ENCODE measurements at regions not wholly inside any gene's neighbourhood (a gene's known extent, or its start where the extent isn't known, plus 50 kb on each side); places are given as distances from the start of the nearest gene placed in this dataset.

GRCh38 chr20:57824909-57825308 is 115.1 kb upstream of the PMEPA1 start:
- Histone ChIP-seq H2AK9ac (replicated peaks; ENCODE audit: low read depth, low read length, poor library complexity) (no peak overlapping the region), H2BK15ac (ENCODE audit: low read depth, low read length) (no peak overlapping the region), H4K91ac (ENCODE audit: insufficient read depth, low read depth, low read length) (no peak overlapping the region), H3K14ac (replicated peaks; ENCODE audit: low read depth, low read length) (no peak overlapping the region), H3K27ac (ENCODE audit: insufficient read depth, low read length) (no peak overlapping the region), H2AFZ (replicated peaks; ENCODE audit: low read length, poor library complexity) (no peak overlapping the region), H3K9ac (ENCODE audit: low read depth, low read length) (no peak overlapping the region), H3K4me2 (ENCODE audit: low read depth, low read length) (no peak overlapping the region), H2BK20ac (ENCODE audit: low read depth, low read length) (no peak overlapping the region), H3K4ac (ENCODE audit: low read depth, low read length) (no peak overlapping the region), H2BK5ac (ENCODE audit: low read depth, low read length, poor library complexity, severe bottlenecking) (no peak overlapping the region), H4K5ac (ENCODE audit: low read depth, low read length) (no peak overlapping the region), H3K9me1 (ENCODE audit: insufficient read depth, low read length) (no peaks in the 10 kb centered on the region; the same call in 1 of the 2 replicates), H3K36me3 (ENCODE audit: control insufficient read depth, insufficient read depth, low read length) (no peaks in the 10 kb centered on the region), H4K20me1 (ENCODE audit: insufficient read depth, low read length) (no peaks in the 10 kb centered on the region), H3K4me3 (ENCODE audit: insufficient read depth, low read depth, low read length) (no peak overlapping the region), H3K23ac (ENCODE audit: low read depth, low read length) (no peak overlapping the region), H2BK120ac (ENCODE audit: low read depth, low read length) (no peak overlapping the region), H3K4me1 (ENCODE audit: control insufficient read depth, insufficient read depth, low read length) (no peaks in the 10 kb centered on the region), H3K9me3 (ENCODE audit: control insufficient read depth, insufficient read depth, low read length) (no peaks in the 10 kb centered on the region), H3K18ac (ENCODE audit: low read depth, low read length) (no peak overlapping the region), H4K8ac (ENCODE audit: low read depth in 2 of 2, low read length in 2 of 2) (no peak overlapping the region), H3K79me1 (ENCODE audit: low read depth in 1 of 2, low read length in 2 of 2) (no peaks in the 10 kb centered on the region), H2AK5ac (ENCODE audit: low read depth, low read length) (no peak overlapping the region), H3K56ac (ENCODE audit: extremely low read depth, insufficient read depth, low read length) (no peak overlapping the region), H3K27me3 (ENCODE audit: control insufficient read depth, insufficient read depth, low read length) (peaks cover 7% of the 10 kb centered on the region; the same call in 1 of the 2 replicates)
- WGBS, 2 experiments (ENCODE audit: extremely low coverage in 2 of 2, insufficient read length in 1 of 2), result no CpG with 5 or more reads among the region's 6 CpGs
- ChIA-PET POLR2A (ENCODE audit: unreplicated experiment) (no interaction called here), CTCF (no interaction called here)
- ATAC-seq (ENCODE audit: low read depth), result no peak
- no TSS peak for BruUV-seq (replicated peaks)
- TF ChIP-seq MAFK (IDR thresholded peaks at IDR 0.05; ENCODE audit: low read depth, low read length) (peak; percentile 8; the same call in 1 of the 2 replicates), BHLHE40 (IDR thresholded peaks at IDR 0.05; ENCODE audit: low read depth, low read length) (no peak), RCOR1 (IDR thresholded peaks at IDR 0.05; ENCODE audit: insufficient replicate concordance, low read length) (no peak), POLR2A (IDR thresholded peaks at IDR 0.05; ENCODE audit: low read depth, low read length) (no peak), USF2 (IDR thresholded peaks at IDR 0.05; ENCODE audit: low read depth, low read length) (no peak), MXI1 (IDR thresholded peaks at IDR 0.05; ENCODE audit: borderline replicate concordance, low read depth, low read length) (no peak)
- in situ Hi-C loops (cut with MboI; ENCODE audit: low sequenced_read_pairs) (no loop called here), dilution Hi-C loops (cut with HindIII; ENCODE audit: low sequenced_read_pairs, unreplicated experiment) (no loop called here), intact Hi-C loops (cut with micrococcal nuclease) (no loop called here)
- no peak for DNase-seq

Data from IMR-90 (cell line).